H1 (cell line): ENCODE measurements at regions not wholly inside any gene's neighbourhood (a gene's known extent, or its start where the extent isn't known, plus 50 kb on each side); places are given as distances from the start of the nearest gene placed in this dataset.

ENCODE experiments used
- CTCF ChIA-PET: fragments of 300-600 bp; sonication (Branson Sonifier 250); formaldehyde crosslinking; loops from one replicate; lab custom pipeline; 2021; ENCODE audit not compliant: partially characterized antibody; lab: Charles Lee
- POLR2A ChIA-PET: fragments of 300-600 bp; sonication (Branson Sonifier 250); formaldehyde crosslinking; loops from one replicate; lab custom pipeline; 2021; ENCODE audit warnings: inconsistent platforms; ENCODE audit not compliant: partially characterized antibody; lab: Charles Lee
- DNase-seq, 2 experiments: peaks; one replicate each; pipeline versions ENCODE4 v3.0.0 to v3.0.0-alpha.2; 2010 to 2022; ENCODE audit warnings: low spot score in 2 of 2, low read depth in 1 of 2, mixed read lengths in 1 of 2
- FAIRE-seq: peaks from 2 replicates; lab custom pipeline; 2011; peaks lifted over from hg19 to GRCh38; lab: Jason Lieb, UNC
- H2AFZ ChIP-seq: 2 replicates; pipeline ENCODE4 v1.8.1; 2012; ENCODE audit warnings: low read length, inconsistent platforms
- H2AK5ac ChIP-seq: 2 replicates; pipeline ENCODE4 v1.6.1; 2013; ENCODE audit warnings: low read depth, low read length
- H2BK120ac ChIP-seq: replicated peaks from 2 replicates; pipeline ENCODE3; 2013; ENCODE audit warnings: low read depth, low read length, inconsistent platforms
- H2BK12ac ChIP-seq: 2 replicates; pipeline ENCODE4 v1.6.1; 2013; ENCODE audit warnings: low read depth, low read length
- H2BK15ac ChIP-seq: 2 replicates; pipeline ENCODE4 v1.6.1; 2013; ENCODE audit warnings: low read length
- H2BK20ac ChIP-seq: 2 replicates; pipeline ENCODE4 v1.6.1; 2013; ENCODE audit warnings: low read length
- H2BK5ac ChIP-seq: 2 replicates; pipeline ENCODE4 v1.6.1; 2013; ENCODE audit warnings: low read depth, low read length
- H3K14ac ChIP-seq: 2 replicates; pipeline ENCODE4 v1.6.1; 2013; ENCODE audit warnings: inconsistent platforms; ENCODE audit not compliant: insufficient read length
- H3K18ac ChIP-seq: 2 replicates; pipeline ENCODE4 v1.6.1; 2013; ENCODE audit warnings: low read length; ENCODE audit errors: extremely low read depth
- H3K23ac ChIP-seq: 2 replicates; pipeline ENCODE4 v1.6.1; 2013; ENCODE audit warnings: inconsistent platforms; ENCODE audit not compliant: insufficient read length
- H3K23me2 ChIP-seq: 2 replicates; pipeline ENCODE4 v1.6.1; 2013; ENCODE audit warnings: low read depth, low read length
- H3K27ac ChIP-seq: 2 replicates; pipeline ENCODE4 v1.6.1; 2011; ENCODE audit warnings: low read depth, low read length, inconsistent platforms
- H3K27me3 ChIP-seq, 4 experiments: replicated peaks in 1 of 4; 1 replicate in 1 of 4; 2 replicates in 3 of 4; pipeline versions ENCODE4 v1.6.1 to v1.8.1; 2011 to 2013; ENCODE audit warnings: low read length in 3 of 4, mild to moderate bottlenecking in 3 of 4, inconsistent platforms in 2 of 4, mixed read lengths in 2 of 4, moderate library complexity in 1 of 4; ENCODE audit not compliant: control insufficient read depth in 3 of 4, insufficient read depth in 3 of 4; ENCODE audit errors: extremely low read depth in 1 of 4
- H3K36me3 ChIP-seq, 4 experiments: 2 replicates each; pipeline versions ENCODE4 v1.6.1 to v1.8.1; 2011 to 2013; ENCODE audit warnings: mild to moderate bottlenecking in 4 of 4, low read length in 3 of 4, moderate library complexity in 2 of 4, control low read depth in 1 of 4, inconsistent platforms in 1 of 4; ENCODE audit not compliant: insufficient read depth in 4 of 4, control insufficient read depth in 2 of 4
- H3K4ac ChIP-seq: replicated peaks from 2 replicates; pipeline ENCODE3; 2013; ENCODE audit warnings: low read length, low read depth, mixed read lengths, inconsistent platforms; ENCODE audit not compliant: insufficient read length
- H3K4me1 ChIP-seq, 4 experiments: replicated peaks in 1 of 4; 1 replicate in 1 of 4; 2 replicates in 3 of 4; pipeline versions ENCODE4 v1.6.1 to v1.8.1; 2011 to 2013; ENCODE audit warnings: low read length in 3 of 4, inconsistent platforms in 2 of 4, mixed read lengths in 1 of 4; ENCODE audit not compliant: insufficient read depth in 4 of 4, control insufficient read depth in 3 of 4
- H3K4me2 ChIP-seq, 2 experiments: 2 replicates each; pipeline versions ENCODE4 v1.6.1 to v1.8.1; 2011 to 2013; ENCODE audit warnings: low read depth in 2 of 2, low read length in 2 of 2, control low read depth in 1 of 2, inconsistent platforms in 1 of 2, mild to moderate bottlenecking in 1 of 2; ENCODE audit not compliant: insufficient read depth in 1 of 2
- H3K4me3 ChIP-seq, 4 experiments: fragments of 200-600, 300-600 bp in 1 of 4; sonication (generic), shearing (Covaris generic), sonication (Bioruptor Twin) in 1 of 4; 2 replicates each; pipeline versions ENCODE4 v1.5.1 to v1.8.1; 2011 to 2016; ENCODE audit warnings: low read length in 4 of 4, low read depth in 3 of 4, control low read depth in 2 of 4, inconsistent platforms in 2 of 4, mild to moderate bottlenecking in 2 of 4, mixed read lengths in 1 of 4, moderate library complexity in 1 of 4; ENCODE audit not compliant: insufficient read depth in 2 of 4; ENCODE audit errors: extremely low read depth in 1 of 4
- H3K56ac ChIP-seq: replicated peaks from 2 replicates; pipeline ENCODE3; 2013; ENCODE audit warnings: low read depth, mild to moderate bottlenecking, mixed read lengths, low read length, inconsistent platforms; ENCODE audit not compliant: insufficient read length
- H3K79me1 ChIP-seq: 2 replicates; pipeline ENCODE4 v1.6.1; 2013; ENCODE audit warnings: low read depth, low read length, control low read depth
- H3K79me2 ChIP-seq, 2 experiments: 2 replicates each; pipeline versions ENCODE4 v1.6.1 to v1.8.1; 2012 to 2013; ENCODE audit warnings: low read length in 2 of 2, mild to moderate bottlenecking in 2 of 2, inconsistent platforms in 1 of 2; ENCODE audit not compliant: insufficient read depth in 2 of 2, control insufficient read depth in 1 of 2
- H3K9ac ChIP-seq, 4 experiments: replicated peaks in 1 of 4; 1 replicate in 1 of 4; 2 replicates in 3 of 4; pipeline versions ENCODE4 v1.6.1 to v1.8.1; 2011 to 2013; ENCODE audit warnings: low read depth in 3 of 4, low read length in 3 of 4, control low read depth in 2 of 4, mild to moderate bottlenecking in 2 of 4, moderate library complexity in 2 of 4, inconsistent platforms in 1 of 4; ENCODE audit errors: extremely low read depth in 1 of 4
- H3K9me3 ChIP-seq, 2 experiments: 2 replicates each; pipeline versions ENCODE4 v1.6.1 to v1.8.1; 2012 to 2013; ENCODE audit warnings: mild to moderate bottlenecking in 2 of 2, moderate library complexity in 2 of 2, control low read depth in 1 of 2, inconsistent platforms in 1 of 2, low read depth in 1 of 2, low read length in 1 of 2, mixed read lengths in 1 of 2; ENCODE audit not compliant: insufficient read depth in 2 of 2
- H4K20me1 ChIP-seq, 2 experiments: replicated peaks in 1 of 2; 2 replicates each; pipeline versions ENCODE3 to v1.8.1; 2011 to 2013; ENCODE audit warnings: inconsistent platforms in 2 of 2, low read length in 2 of 2, mild to moderate bottlenecking in 1 of 2; ENCODE audit not compliant: insufficient read depth in 2 of 2, control insufficient read depth in 1 of 2
- H4K5ac ChIP-seq: 2 replicates; pipeline ENCODE4 v1.6.1; 2013; ENCODE audit warnings: low read length, low read depth, mixed read lengths, inconsistent platforms; ENCODE audit not compliant: insufficient read length
- H4K8ac ChIP-seq: 2 replicates; pipeline ENCODE4 v1.8.0; 2013; ENCODE audit warnings: mild to moderate bottlenecking, moderate library complexity, low read length, inconsistent platforms; ENCODE audit not compliant: insufficient read depth; ENCODE audit errors: extremely low read depth
- H4K91ac ChIP-seq: replicated peaks from 2 replicates; pipeline ENCODE3; 2013; ENCODE audit warnings: low read length, mixed read lengths, inconsistent platforms; ENCODE audit not compliant: insufficient read length
- BACH1 ChIP-seq: IDR thresholded peaks from 2 replicates; pipeline ENCODE4 v1.6.1; 2012; ENCODE audit warnings: low read length, improper control_type of control experiment
- CEBPB ChIP-seq: IDR thresholded peaks from 2 replicates; pipeline ENCODE4 v1.6.1; 2012; ENCODE audit warnings: low read depth, low read length
- CREB1 ChIP-seq: IDR thresholded peaks from 2 replicates; pipeline ENCODE4 v1.6.1; 2012; ENCODE audit warnings: inconsistent platforms
- EZH2 ChIP-seq: fragments of 200-600 bp; sonication (generic); IDR thresholded peaks from 2 replicates; pipeline ENCODE4 v1.7.1; 2012; ENCODE audit warnings: low read depth, mild to moderate bottlenecking, moderate library complexity, low read length, inconsistent platforms; ENCODE audit not compliant: severe bottlenecking
- HDAC2 ChIP-seq, 2 experiments: fragments of 300-600 bp in 1 of 2; sonication (generic) in 1 of 2; IDR thresholded peaks; 2 replicates each; pipeline ENCODE4 v1.6.1; 2011 to 2012; ENCODE audit warnings: low read depth in 2 of 2, low read length in 2 of 2, mild to moderate bottlenecking in 2 of 2, moderate library complexity in 2 of 2, borderline replicate concordance in 1 of 2, inconsistent platforms in 1 of 2
- HDAC6 ChIP-seq: IDR thresholded peaks from one replicate; pipeline ENCODE4 v1.7.1; 2012; ENCODE audit warnings: low read depth, mild to moderate bottlenecking, inconsistent platforms, low read length, moderate library complexity
- POLR2A ChIP-seq, 2 experiments: IDR thresholded peaks; 1 replicate in 1 of 2; 2 replicates in 1 of 2; pipeline ENCODE4 v1.6.1; 2011; ENCODE audit warnings: low read depth in 2 of 2, low read length in 2 of 2, mild to moderate bottlenecking in 2 of 2; ENCODE audit errors: control extremely low read depth in 1 of 2
- POLR2AphosphoS5 ChIP-seq: IDR thresholded peaks from 2 replicates; pipeline ENCODE4 v1.6.1; 2011; ENCODE audit warnings: low read depth, low read length
- POU5F1 ChIP-seq: IDR thresholded peaks from 2 replicates; pipeline ENCODE4 v1.6.1; 2011; ENCODE audit warnings: low read depth, mild to moderate bottlenecking, low read length, moderate library complexity
- RBBP5 ChIP-seq: IDR thresholded peaks from 2 replicates; pipeline ENCODE4 v1.7.1; 2012; ENCODE audit warnings: low read depth, mild to moderate bottlenecking, inconsistent platforms, low read length, moderate library complexity, borderline replicate concordance
- SAP30 ChIP-seq: fragments of 300-600 bp; sonication (generic); IDR thresholded peaks from 2 replicates; pipeline ENCODE4 v1.7.1; 2012; ENCODE audit warnings: low read length, moderate library complexity, mild to moderate bottlenecking, inconsistent platforms; ENCODE audit not compliant: insufficient read depth, insufficient replicate concordance
- SIN3A ChIP-seq, 2 experiments: IDR thresholded peaks in 1 of 2; conservative IDR thresholded peaks in 1 of 2; 2 replicates each; pipeline ENCODE4 v1.6.1; 2011 to 2012; ENCODE audit warnings: low read length in 2 of 2, improper control_type of control experiment in 1 of 2, low read depth in 1 of 2, mild to moderate bottlenecking in 1 of 2
- SIRT6 ChIP-seq: IDR thresholded peaks from one replicate; pipeline ENCODE4 v1.7.1; 2012; ENCODE audit warnings: low read length, inconsistent platforms
- SP1 ChIP-seq: IDR thresholded peaks from 2 replicates; pipeline ENCODE4 v1.6.1; 2011; ENCODE audit warnings: low read depth, low read length
- SP2 ChIP-seq: IDR thresholded peaks from 2 replicates; pipeline ENCODE4 v1.6.1; 2012; ENCODE audit warnings: mild to moderate bottlenecking, low read length, inconsistent platforms
- TCF12 ChIP-seq: IDR thresholded peaks from 2 replicates; pipeline ENCODE4 v1.6.1; 2011; ENCODE audit warnings: low read depth, mild to moderate bottlenecking, low read length
- WGBS, 2 experiments: shearing (Covaris generic) in 1 of 2; methylation state at CpG; one replicate each; pipeline versions ENCODE4 v1.1.6 to v1.1.7; 2013 to 2015; ENCODE audit warnings: low lambda C conversion rate in 2 of 2, mixed read lengths in 2 of 2, inconsistent platforms in 1 of 2, low coverage in 1 of 2, missing lambda C conversion rate in 1 of 2; ENCODE audit not compliant: insufficient replicate concordance in 2 of 2, insufficient coverage in 1 of 2, insufficient read length in 1 of 2; ENCODE audit errors: extremely low coverage in 1 of 2, missing lambda C conversion rate in 1 of 2; 5-methylcytosine and 5-hydroxymethylcytosine counted together

- Histone ChIP-seq H3K4ac (no peak overlapping the region), H3K23me2 (no peaks in the 10 kb centered on the region), H2BK5ac (no peak overlapping the region), H3K4me1 (peaks cover 0 to 2% (median 0%) of the 10 kb centered on the region in 4 experiments; a peak in 1 of 7 replicates), H4K20me1 (no peaks in the 10 kb centered on the region), H3K79me1 (no peaks in the 10 kb centered on the region), H3K27me3 (no peaks in the 10 kb centered on the region), H3K9ac (no peak overlapping the region), H2AFZ (no peak overlapping the region), H4K5ac (no peak overlapping the region), H2AK5ac (no peak overlapping the region), H4K91ac (no peak overlapping the region), H3K36me3 (no peaks in the 10 kb centered on the region), H3K27ac (no peak overlapping the region), H3K9me3 (no peaks in the 10 kb centered on the region), H2BK15ac (no peak overlapping the region), H3K79me2 (no peaks in the 10 kb centered on the region), H2BK12ac (no peak overlapping the region), H4K8ac (no peak overlapping the region), H3K4me3 (no peak overlapping the region), H3K18ac (no peak overlapping the region), H2BK20ac (no peak overlapping the region), H3K56ac (no peak overlapping the region), H2BK120ac (no peak overlapping the region), H3K23ac (no peak overlapping the region), H3K14ac (no peak overlapping the region), H3K4me2 (no peak overlapping the region)
- FAIRE-seq: no peak
- CTCF ChIA-PET: no interaction called here
- 93% methylated on average over 1 of the region's 1 CpG; no CpG with 5 or more reads in 1 of the 2 experiments for WGBS, 2 experiments
- TF ChIP-seq POLR2A (IDR thresholded peaks at IDR 0.05; ENCODE audit: control extremely low read depth in 1 of 2, low read depth in 2 of 2, low read length in 2 of 2) (no peak), SIN3A (conservative IDR thresholded peaks at IDR 0.05 in 1 of 2, IDR thresholded peaks at IDR 0.05 in 1 of 2; ENCODE audit: low read depth in 1 of 2, low read length in 2 of 2) (no peak), TCF12 (no peak), HDAC6 (no peak), SP2 (no peak), POU5F1 (no peak), BACH1 (no peak), SP1 (no peak), HDAC2 (IDR thresholded peaks at IDR 0.05; ENCODE audit: borderline replicate concordance in 1 of 2, low read depth in 2 of 2, low read length in 2 of 2) (no peak), EZH2 (no peak), SIRT6 (no peak), POLR2AphosphoS5 (no peak), RBBP5 (no peak), SAP30 (no peak), CREB1 (no peak), CEBPB (no peak)
- POLR2A ChIA-PET: no interaction called here
- no peak for DNase-seq
Measured at GRCh38 chr3:77932926-77933325, 893.0 kb downstream of the ROBO2 start.
